Uterus (tissue), 2 donors: ENCODE measurements at regions not wholly inside any gene's neighbourhood (a gene's known extent, or its start where the extent isn't known, plus 50 kb on each side); places are given as distances from the start of the nearest gene placed in this dataset.

Experiments
- CTCF ChIP-seq, 4 experiments: fragments of 200-600 bp in 2 of 4; fragments of 450-650 bp in 2 of 4; sonication (generic) in 2 of 4; IDR thresholded peaks; one replicate each; pipeline ENCODE4 v1.5.1; 2016 to 2019; ENCODE audit warnings: antibody characterized with exemption in 4 of 4, mild to moderate bottlenecking in 2 of 4, moderate library complexity in 1 of 4
- POLR2A ChIP-seq, 2 donors: fragments of 450-650 bp; IDR thresholded peaks; one replicate each; pipeline ENCODE4 v1.6.1; 2016; ENCODE audit warnings: antibody characterized with exemption in 2 of 2, mild to moderate bottlenecking in 1 of 2, moderate library complexity in 1 of 2

- TF ChIP-seq CTCF (IDR thresholded peaks at IDR 0.05) (no peak), POLR2A (IDR thresholded peaks at IDR 0.05) (no peak)
Measured at GRCh38 chr1:98088381-98088780, 167.5 kb upstream of the DPYD start.
